ENCODE measurements at regions not wholly inside any gene's neighbourhood (a gene's known extent, or its start where the extent isn't known, plus 50 kb on each side); places are given as distances from the start of the nearest gene placed in this dataset.

- no peak for TF ChIP-seq CTCF (IDR thresholded peaks at IDR 0.05; ENCODE audit: insufficient read depth, low read length, poor library complexity, severe bottlenecking)
- TF ChIP-seq EZH2phosphoT487 (conservative IDR thresholded peaks at IDR 0.05; ENCODE audit: low read length), result no peak
Measured at GRCh38 chr10:10872764-10873163, 144.9 kb upstream of the CELF2 start.
